ENCODE measurements at regions not wholly inside any gene's neighbourhood (a gene's known extent, or its start where the extent isn't known, plus 50 kb on each side); places are given as distances from the start of the nearest gene placed in this dataset.

DNA sequence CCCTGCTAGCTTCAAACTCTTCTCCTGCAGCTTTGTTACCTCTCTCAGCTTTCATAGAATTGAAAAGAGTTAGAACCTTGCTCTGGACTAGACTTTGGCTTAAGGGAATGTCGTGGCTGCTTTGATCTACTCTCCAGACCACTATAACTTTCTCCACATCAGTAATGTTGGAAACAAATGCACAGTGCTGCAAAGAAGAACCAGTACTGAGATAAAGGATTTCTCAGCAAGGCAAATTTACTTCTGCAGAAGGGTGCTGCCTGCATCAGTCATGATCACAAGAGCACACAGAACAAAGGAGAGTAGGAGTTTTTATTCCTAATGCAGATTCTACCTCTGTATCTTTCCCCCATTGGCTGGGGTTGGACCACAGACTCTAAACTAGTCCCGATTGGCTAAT lies 621.6 kb upstream of the CHRM3 start:
- no peak overlapping the region for H3K4me3 ChIP-seq (ENCODE audit: low read depth, low read length)
- TF ChIP-seq, protein P1, sequence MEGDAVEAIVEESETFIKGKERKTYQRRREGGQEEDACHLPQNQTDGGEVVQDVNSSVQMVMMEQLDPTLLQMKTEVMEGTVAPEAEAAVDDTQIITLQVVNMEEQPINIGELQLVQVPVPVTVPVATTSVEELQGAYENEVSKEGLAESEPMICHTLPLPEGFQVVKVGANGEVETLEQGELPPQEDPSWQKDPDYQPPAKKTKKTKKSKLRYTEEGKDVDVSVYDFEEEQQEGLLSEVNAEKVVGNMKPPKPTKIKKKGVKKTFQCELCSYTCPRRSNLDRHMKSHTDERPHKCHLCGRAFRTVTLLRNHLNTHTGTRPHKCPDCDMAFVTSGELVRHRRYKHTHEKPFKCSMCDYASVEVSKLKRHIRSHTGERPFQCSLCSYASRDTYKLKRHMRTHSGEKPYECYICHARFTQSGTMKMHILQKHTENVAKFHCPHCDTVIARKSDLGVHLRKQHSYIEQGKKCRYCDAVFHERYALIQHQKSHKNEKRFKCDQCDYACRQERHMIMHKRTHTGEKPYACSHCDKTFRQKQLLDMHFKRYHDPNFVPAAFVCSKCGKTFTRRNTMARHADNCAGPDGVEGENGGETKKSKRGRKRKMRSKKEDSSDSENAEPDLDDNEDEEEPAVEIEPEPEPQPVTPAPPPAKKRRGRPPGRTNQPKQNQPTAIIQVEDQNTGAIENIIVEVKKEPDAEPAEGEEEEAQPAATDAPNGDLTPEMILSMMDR (IDR thresholded peaks at IDR 0.05; ENCODE audit: low read depth, low read length, missing control alignments), result no peak
- no peak for DNase-seq (ENCODE audit: low read depth)

DNA sequence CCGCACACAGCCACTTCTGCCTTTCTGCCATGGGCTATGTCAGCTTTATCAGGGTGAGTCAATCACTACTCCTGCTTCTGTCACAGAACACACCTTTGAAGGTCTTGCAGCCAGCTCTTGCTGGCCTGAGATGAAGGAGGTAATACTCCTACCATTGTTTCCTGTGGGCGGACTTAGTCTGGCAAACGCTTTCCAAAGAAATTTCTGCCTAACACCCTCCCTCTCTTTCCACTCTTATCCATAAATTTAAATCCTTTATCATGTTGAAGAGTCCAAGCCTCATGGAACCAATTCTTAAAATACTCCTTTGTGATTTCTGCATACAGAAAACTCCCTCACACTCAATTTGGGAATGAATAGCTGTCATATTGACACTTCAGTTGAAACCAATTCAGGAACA lies 633.1 kb upstream of the CHRM3 start:
- TF ChIP-seq, protein P1 (IDR thresholded peaks at IDR 0.05; ENCODE audit: low read depth, low read length, missing control alignments), result no peak
- no peak overlapping the region for H3K4me3 ChIP-seq (ENCODE audit: low read depth, low read length)
- DNase-seq (ENCODE audit: low read depth), result no peak

DNA sequence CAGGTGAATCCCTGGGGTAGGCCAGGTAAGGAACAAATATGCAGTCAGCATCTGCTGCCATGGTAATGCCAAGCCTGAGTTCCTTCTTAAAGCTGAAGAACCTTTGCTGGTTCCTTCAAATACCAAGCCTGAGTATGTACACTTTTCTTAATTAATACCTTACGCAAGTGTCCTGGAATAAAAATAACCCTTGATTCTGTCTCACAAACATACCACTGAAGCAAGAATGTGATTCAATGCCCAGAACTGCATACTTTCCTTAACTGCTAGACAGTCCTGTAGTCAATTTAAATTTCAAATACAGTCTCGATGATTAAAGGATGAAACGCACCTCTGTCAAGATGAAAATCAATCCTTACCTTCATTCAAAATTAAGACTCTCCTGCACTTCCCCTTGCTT lies 634.0 kb upstream of the CHRM3 start:
- DNase-seq (ENCODE audit: low read depth), result no peak
- TF ChIP-seq, protein P1 (IDR thresholded peaks at IDR 0.05; ENCODE audit: low read depth, low read length, missing control alignments), result no peak
- no peak overlapping the region for H3K4me3 ChIP-seq (ENCODE audit: low read depth, low read length)

DNA sequence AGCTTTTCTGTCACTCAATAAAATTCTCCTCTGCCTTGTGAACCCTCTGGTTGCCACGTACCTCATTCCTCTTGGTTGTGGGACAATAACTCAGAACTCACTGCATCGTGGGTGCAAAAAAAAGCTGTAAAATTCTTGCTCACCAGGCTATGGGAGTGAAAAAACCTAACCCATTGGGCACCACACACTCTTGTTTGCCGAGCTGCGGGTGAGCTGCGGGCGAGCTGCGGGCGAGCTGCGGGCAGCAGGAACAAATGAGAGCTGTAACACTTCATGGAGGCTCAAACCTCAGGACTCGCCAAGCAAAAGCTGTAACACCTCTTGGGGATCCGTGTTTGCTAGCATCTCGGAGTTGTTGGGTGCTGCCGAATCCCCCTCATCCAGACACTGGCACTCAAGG lies 641.3 kb upstream of the CHRM3 start:
- TF ChIP-seq, protein P1 (IDR thresholded peaks at IDR 0.05; ENCODE audit: low read depth, low read length, missing control alignments), result no peak
- no peak overlapping the region for H3K4me3 ChIP-seq (ENCODE audit: low read depth, low read length)
- DNase-seq (ENCODE audit: low read depth), result no peak

DNA sequence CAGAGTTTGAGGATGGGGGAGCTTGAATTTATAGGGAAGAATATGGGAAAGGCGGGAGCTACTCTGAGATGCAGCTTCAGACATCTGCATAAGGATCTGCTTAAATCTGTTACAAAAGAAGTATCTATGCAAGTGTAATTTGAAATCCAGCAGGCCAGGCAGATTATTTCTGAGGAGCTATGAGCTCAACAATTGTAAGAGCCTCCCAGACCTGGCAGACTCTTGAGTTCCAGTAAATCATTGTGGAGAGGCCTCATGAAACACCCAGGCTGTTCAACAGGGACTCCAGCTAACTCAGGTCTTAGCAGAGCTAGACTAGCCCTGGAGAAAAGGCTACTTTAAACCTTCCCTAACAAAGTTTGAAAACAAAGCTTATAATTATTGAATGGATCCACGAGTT lies 647.5 kb upstream of the CHRM3 start:
- TF ChIP-seq, protein P1 (IDR thresholded peaks at IDR 0.05; ENCODE audit: low read depth, low read length, missing control alignments), result no peak
- DNase-seq (ENCODE audit: low read depth), result no peak
- H3K4me3 ChIP-seq (ENCODE audit: low read depth, low read length), result no peak overlapping the region

DNA sequence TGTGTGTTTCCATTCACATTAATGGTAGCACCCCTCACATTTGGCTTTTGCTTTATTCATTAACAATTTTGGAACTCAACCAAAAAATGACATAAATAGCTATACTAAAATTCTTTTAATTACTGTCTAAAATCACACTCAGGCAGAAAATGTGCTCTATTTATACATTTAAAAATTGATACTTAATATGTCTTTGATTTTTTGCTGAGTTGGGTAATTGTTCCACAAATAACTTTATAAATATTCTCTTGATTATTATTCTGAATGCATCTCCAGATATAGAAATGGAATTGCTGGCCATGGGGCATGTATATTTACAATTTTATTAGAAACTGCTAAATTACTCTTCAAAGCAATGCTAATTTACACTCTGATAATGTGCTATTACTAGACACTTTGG lies 658.7 kb upstream of the CHRM3 start:
- H3K4me3 ChIP-seq (ENCODE audit: low read depth, low read length), result no peak overlapping the region
- TF ChIP-seq, protein P1 (IDR thresholded peaks at IDR 0.05; ENCODE audit: low read depth, low read length, missing control alignments), result no peak
- DNase-seq (ENCODE audit: low read depth), result no peak

DNA sequence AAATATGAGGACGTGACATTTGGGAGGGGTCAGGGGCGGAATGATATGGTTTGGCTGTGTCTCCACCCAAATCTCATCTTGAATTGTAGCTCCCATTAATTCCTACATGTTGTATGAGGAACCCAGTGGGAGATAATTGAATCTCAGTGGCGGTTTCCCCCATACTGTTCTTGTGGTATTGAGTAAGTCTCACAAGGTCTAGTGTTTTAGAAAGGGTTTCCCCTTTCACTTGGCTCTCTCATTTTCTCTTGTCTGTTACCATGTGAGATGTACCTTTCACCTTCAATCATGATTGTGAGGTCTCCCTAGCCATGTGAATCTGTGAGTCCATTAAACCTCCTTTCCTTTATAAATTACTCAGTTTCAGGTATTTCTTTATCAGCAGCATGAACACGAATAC lies 663.6 kb upstream of the CHRM3 start:
- TF ChIP-seq, protein P1 (IDR thresholded peaks at IDR 0.05; ENCODE audit: low read depth, low read length, missing control alignments), result no peak
- H3K4me3 ChIP-seq (ENCODE audit: low read depth, low read length), result no peak overlapping the region
- DNase-seq (ENCODE audit: low read depth), result no peak
